GM19240 (cell line): ENCODE measurements at regions not wholly inside any gene's neighbourhood (a gene's known extent, or its start where the extent isn't known, plus 50 kb on each side); places are given as distances from the start of the nearest gene placed in this dataset.
"Not testable (repeated sequence)": the region's sequence is repeated elsewhere in the genome, so short reads cannot be mapped to it uniquely, and the experiment has no call there.

Experiments used
- DNase-seq: peaks from one replicate; pipeline ENCODE4 v3.0.0; 2011; ENCODE audit warnings: low spot score; ENCODE audit not compliant: insufficient read length

- DNase-seq: no peak
Observed at GRCh38 chr12:93978553-93978952, 169.8 kb upstream of the PLXNC1 start.

GRCh38 chr12:93979189-93979588 is 169.2 kb upstream of the PLXNC1 start:
- no peak for DNase-seq

- no peak for DNase-seq
Observed at GRCh38 chr12:93980711-93981110, 167.7 kb upstream of the PLXNC1 start.

- no peak for DNase-seq
Observed at GRCh38 chr12:93981411-93981810, 167.0 kb upstream of the PLXNC1 start.

GRCh38 chr12:93982771-93983315 is 165.5 kb upstream of the PLXNC1 start:
- DNase-seq: no peak

GRCh38 chr12:93984005-93984404 is 164.4 kb upstream of the PLXNC1 start:
- no peak for DNase-seq

- no peak for DNase-seq
Observed at GRCh38 chr12:93989949-93990348, 158.4 kb upstream of the PLXNC1 start.

GRCh38 chr12:93990832-93991803 is 157.3 kb upstream of the PLXNC1 start:
- DNase-seq: no peak

GRCh38 chr12:93991829-93992461 is 156.4 kb upstream of the PLXNC1 start:
- DNase-seq: no peak

- no peak for DNase-seq
Observed at GRCh38 chr12:93994721-93995120, 153.7 kb upstream of the PLXNC1 start.

- DNase-seq: no peak
Observed at GRCh38 chr12:93996321-93996720, 152.1 kb upstream of the PLXNC1 start.

GRCh38 chr12:94001691-94002090 is 146.7 kb upstream of the PLXNC1 start:
- no peak for DNase-seq

GRCh38 chr12:94002925-94003324 is 145.5 kb upstream of the PLXNC1 start:
- DNase-seq: not testable (repeated sequence)

- DNase-seq: not testable (repeated sequence)
Observed at GRCh38 chr12:94007833-94008232, 140.5 kb upstream of the PLXNC1 start.

GRCh38 chr12:94010307-94010706 is 138.1 kb upstream of the PLXNC1 start:
- no peak for DNase-seq

GRCh38 chr12:94012071-94012470 is 136.3 kb upstream of the PLXNC1 start:
- DNase-seq: no peak

GRCh38 chr12:94012590-94012989 is 135.8 kb upstream of the PLXNC1 start:
- no peak for DNase-seq

- DNase-seq: not testable (repeated sequence)
Observed at GRCh38 chr12:94017247-94017646, 131.1 kb upstream of the PLXNC1 start.

- no peak for DNase-seq
Observed at GRCh38 chr12:94020335-94020734, 128.0 kb upstream of the PLXNC1 start.

- no peak for DNase-seq
Observed at GRCh38 chr12:94023879-94024278, 124.5 kb upstream of the PLXNC1 start.

- no peak for DNase-seq
Observed at GRCh38 chr12:94025068-94025467, 123.3 kb upstream of the PLXNC1 start.

GRCh38 chr12:94025756-94026155 is 122.6 kb upstream of the PLXNC1 start:
- no peak for DNase-seq
